T47D (cell line): ENCODE measurements at regions not wholly inside any gene's neighbourhood (a gene's known extent, or its start where the extent isn't known, plus 50 kb on each side); places are given as distances from the start of the nearest gene placed in this dataset.

Experiments used
- DNase-seq, 2 experiments: peaks; one replicate each; pipeline versions ENCODE4 v3.0.0 to v3.0.0-alpha.2; 2011 to 2012; ENCODE audit warnings: low read depth in 1 of 2, low spot score in 1 of 2
- JUND ChIP-seq: IDR thresholded peaks from 2 replicates; pipeline ENCODE4 v1.6.1; 2012; ENCODE audit warnings: low read depth
- in situ Hi-C: cut with HindIII; loops from 2 replicates; pipeline ENCODE4 v1.10.0; 2016; ENCODE audit warnings: low sequenced_read_pairs, low pct_unique_long_range_greater_than_20kb

DNA sequence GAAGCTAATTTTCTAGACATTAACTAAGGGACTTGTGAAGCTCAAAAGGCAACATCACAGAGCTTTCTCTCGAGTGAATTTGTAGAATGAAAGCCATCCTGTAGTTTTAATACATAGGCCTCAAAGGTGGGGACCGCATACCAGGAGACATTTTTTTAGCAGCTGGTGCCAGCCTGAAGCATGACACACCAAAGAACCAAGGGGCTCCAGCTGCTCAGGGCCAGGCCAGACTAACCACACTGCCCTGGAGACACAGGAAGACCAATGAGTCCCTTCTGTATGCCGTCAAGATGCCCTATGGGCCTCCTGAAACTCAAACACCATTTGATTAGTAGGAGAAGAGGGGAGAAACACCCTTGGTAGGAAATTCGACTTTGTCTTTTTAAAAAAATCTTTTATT lies 113.9 kb upstream of the CACNA1E start:
- TF ChIP-seq JUND = no peak
- no peak for DNase-seq
- in situ Hi-C loops = no loop called here

DNA sequence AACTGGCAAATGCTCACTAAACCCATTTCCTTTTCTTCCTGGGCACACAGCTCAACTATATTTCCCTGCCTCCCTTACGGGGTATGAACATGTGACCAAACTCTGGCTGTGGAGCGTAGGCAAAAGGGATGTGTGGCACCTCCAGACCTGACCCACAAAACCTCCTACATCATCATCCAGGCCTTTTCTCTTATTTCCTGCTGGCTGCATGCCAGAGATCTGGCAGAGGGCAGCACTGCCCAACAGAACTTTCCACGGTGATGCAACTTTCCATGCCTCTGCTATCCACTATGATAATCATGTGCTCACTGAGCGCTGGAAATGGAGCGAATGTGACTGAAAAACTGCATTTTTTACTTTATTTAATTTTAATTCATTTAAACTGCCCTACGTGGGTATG lies 99.6 kb upstream of the CACNA1E start:
- in situ Hi-C loops = no loop called here
- TF ChIP-seq JUND = no peak

DNA sequence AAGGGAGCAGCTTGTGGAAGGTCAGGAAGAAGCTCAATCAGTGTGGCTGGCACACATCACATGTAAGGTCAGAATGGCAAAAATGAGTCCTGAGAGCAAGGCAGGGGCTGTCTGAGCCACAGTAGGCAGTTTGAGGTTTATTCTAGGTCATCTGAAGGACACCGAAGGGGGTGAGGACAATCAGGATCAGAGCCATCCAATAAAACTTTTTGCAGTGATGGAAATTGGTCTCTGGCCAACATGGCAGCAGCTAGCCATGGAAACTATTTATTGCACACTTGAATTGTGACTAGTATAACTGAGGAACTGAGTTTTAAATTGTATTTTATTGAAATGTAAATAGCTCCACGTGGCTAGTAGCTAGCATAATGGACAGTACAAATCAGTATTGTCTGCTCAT lies 97.0 kb upstream of the CACNA1E start:
- DNase-seq = no peak
- in situ Hi-C loops = no loop called here
- no peak for TF ChIP-seq JUND

More for the DNA sequence above, 99.6 kb upstream of the CACNA1E start:
- DNase-seq = no peak

DNA sequence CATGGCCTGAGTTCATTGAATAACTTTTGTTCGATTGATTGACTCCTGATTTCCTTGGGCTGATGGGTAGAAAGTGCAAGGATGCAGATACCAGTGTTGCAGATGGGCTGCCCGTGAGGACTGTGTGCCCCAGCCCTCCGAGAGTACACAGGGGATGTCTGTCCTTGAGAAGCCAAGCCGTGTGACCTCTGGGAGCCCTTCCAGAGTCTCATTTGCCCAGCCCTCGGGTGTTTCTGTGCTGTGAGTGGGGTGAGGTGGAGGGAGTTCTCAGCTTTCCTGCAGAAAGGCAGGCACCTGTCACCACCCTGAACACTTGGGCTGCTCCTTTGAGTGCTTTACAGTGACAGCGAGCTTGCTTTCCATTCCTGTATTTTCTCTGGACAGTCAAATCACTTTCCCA lies 96.4 kb upstream of the CACNA1E start:
- no peak for DNase-seq
- no peak for TF ChIP-seq JUND
- in situ Hi-C loops = no loop called here

DNA sequence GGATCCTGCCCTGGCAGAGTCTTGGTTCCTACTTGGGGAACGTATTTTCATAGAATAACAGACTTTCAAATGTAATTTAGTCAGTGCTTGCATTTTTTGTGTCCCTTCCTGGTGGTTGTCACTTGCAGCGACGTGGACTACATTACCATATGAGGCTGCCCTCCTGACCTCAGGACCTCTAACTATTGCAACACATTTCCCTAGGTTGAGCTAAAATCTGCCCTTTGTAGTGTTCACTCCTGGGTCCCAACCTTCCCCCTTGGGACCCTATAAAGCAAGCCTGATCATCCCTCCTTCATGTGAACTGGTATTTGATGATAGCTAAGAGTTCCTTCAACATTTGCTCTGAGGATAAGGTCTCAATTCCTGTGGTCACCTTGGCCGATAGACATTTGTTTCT lies 95.6 kb upstream of the CACNA1E start:
- in situ Hi-C loops = no loop called here
- no peak for TF ChIP-seq JUND
- DNase-seq = no peak

DNA sequence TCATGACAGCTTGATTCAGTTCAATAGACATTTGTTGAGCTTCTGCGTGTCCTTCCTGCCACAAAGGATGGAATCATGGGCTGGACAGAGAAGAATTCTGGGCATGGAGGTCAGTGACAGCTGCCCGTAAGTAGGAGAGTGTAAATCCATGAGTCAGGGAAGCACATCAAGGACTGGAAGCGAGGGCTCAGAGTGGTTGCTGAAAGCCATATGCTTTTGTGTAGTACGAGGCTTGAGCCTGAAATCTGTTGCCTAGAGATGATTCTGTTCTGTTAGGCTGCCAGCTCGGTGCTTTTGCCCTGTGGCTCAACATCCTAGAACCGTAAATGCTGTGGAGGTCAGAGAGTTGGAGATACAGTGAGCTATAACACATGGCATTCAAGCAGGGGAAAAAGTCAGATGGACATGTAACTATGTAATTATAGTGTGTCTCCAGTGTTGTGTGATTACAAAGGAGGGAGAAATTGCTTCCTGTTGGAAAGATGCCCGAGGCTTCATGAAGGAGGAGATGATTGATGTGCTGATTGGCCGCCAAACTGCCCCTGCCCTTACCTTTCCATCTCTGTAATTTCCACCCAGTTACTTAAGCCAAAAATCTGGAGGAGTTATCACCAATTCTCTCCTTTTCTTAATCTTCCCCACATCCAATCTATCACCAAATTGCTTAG lies 92.8 kb upstream of the CACNA1E start:
- DNase-seq = no peak
- no peak for TF ChIP-seq JUND
- in situ Hi-C loops = no loop called here

DNA sequence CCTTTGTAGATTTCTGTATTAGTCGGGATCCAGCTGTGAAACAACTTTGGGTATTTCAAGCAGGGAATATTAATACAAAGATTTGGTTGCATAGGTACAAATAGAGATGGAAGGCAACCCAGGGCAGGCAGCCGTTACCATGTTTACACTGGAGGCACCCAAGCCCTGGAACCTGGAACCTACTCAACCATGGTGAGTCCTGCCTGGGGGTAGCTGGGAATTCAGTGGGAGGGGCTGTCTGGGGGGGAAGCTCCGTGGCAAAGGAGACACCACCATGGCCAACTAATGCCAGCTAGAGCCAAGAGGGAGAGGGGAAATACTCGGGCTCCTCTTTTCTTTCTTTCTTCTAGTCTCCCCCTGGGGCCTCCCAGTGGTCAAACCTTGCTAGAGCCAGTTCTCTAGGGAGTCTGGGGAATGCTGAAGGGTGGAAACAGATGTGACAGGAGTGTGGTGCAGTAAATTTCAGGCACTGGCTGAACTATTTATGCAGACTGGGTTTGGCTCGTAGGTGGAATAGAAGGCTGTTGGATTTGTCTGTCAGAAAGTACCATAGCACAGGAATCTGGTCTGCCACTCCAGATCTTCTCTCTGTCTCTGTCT lies 91.9 kb upstream of the CACNA1E start:
- TF ChIP-seq JUND = no peak
- DNase-seq = no peak
- in situ Hi-C loops = no loop called here

DNA sequence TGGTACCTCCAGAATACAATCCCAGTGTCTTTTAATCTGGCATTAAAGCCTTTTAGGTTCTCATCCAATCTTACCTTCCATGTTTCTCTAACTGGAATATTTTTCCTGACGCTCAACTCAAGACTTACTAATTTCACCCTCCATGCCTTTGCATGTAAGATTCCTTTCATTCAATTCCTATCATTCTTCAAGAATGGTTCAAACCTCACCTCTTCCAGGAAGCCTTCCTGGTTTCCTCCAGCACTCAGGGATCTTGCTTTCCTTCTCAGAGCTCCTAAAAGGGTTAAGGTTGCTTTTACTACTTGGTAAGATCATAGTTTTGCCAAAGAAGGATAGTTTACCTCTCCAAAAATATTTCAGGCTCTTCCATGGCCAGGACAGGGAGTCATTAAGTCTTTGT lies 91.2 kb upstream of the CACNA1E start:
- TF ChIP-seq JUND = no peak
- in situ Hi-C loops = no loop called here
- DNase-seq = no peak

DNA sequence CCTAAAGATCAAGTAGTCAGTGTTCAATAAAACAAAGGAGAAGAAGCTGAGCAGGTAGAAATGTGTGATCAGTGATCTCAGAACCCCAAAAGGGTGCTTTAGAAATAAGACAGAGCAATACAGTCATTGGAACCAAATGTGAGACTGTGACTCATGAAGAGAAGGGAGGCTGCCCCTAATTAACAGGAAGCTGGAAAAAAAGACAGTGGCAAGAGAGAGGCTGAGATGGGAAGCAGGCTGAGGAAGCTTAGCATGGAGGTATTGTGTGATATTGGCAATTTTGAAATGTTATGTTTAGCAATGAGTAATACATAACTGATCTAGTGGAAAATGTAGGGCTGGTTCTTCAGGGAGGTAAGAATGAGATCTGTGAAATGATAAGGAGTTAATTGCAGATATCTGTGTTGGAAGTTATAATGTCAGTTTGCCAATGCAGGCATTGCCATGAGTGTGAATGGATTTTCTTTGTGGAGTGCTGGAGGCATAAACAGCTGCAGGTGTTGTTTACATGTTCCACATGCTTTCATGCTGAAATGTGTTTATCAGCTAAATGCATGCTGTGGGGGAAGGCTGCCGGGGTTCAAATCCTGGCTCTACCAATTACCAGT lies 90.6 kb upstream of the CACNA1E start:
- in situ Hi-C loops = no loop called here
- no peak for DNase-seq
- no peak for TF ChIP-seq JUND

DNA sequence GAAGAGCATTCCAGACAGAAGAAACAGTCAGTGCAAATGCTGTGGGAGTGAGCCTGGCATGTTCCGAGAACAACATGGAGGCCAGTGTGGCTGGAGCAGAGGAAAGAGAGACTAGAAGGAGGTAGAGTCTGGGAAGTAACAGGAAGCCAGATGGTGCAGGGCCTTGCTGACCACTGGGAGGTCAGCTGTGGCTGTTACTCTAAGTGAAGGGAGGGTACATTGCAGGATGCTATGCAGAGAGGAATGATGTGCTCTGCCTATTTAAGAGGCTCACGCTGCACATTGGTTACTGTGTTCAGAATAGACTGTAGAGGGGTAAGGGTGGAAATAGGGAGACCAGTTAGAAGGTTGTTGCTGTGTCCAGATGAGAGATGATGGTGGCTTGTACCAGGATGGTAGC lies 88.6 kb upstream of the CACNA1E start:
- no peak for DNase-seq
- in situ Hi-C loops = no loop called here
- TF ChIP-seq JUND = no peak

DNA sequence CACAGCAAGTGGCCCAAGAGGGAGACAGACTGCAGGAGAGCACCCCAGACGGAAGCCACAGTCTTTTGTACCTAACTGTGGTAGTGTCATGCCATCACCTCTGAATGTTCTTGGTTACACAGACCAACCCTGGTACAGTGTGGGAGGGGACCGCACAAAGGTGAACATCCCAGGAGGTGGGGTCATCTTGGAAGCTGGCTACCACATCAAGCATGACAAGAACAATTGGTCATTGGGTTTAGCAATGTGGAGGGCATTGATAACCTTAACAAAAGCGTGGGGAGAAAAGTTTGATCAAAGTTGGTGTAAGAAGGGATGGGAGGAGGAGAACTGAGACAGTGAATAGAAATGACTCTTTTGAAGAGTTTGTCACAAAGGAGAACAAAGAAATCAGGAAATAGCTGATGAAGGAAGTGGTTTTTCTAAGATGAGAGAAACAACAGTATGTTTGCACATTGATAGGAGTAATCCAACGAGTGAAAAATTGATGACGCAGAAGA lies 87.1 kb upstream of the CACNA1E start:
- no peak for DNase-seq
- in situ Hi-C loops = no loop called here
- TF ChIP-seq JUND = no peak

DNA sequence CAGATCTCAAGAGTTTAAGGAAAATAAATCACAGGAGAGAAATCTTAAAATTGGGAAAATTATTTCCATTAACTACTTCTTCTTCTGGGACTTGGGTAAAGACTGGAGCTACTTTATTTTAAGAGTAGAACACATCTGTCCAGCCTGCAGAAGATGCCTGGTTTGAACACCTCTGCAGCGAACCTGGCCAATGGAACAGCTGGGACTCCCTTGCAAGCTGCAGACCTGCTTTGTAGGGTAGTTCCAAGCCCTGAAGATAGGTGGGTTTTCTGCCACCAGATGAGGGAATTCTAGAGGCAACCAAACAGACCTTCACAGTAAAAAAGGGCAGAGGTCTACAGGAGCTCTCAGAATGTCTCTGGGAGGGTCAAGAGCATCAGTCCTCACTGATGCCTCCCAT lies 86.5 kb upstream of the CACNA1E start:
- in situ Hi-C loops = no loop called here
- no peak for TF ChIP-seq JUND

DNA sequence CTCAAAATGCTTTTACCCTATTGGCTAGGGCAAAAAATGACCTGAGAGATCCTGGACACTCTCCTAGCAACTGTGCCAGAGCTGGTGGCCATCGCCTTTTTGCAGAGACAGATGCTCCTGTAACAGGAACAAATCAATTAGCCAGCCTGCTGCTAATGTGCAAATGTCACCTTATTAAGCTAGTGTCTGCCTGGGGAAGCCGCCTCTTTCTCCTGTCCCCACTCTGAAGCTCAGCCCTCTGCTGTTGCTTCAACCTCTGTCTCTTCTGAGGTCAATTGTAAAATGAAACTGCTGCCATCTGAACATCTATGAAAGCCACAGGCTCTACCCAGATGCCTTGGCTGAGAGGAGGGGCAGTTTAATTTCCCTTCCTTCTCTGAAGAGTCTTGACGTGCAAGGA lies 85.5 kb upstream of the CACNA1E start:
- no peak for DNase-seq
- TF ChIP-seq JUND = no peak
- in situ Hi-C loops = no loop called here

More for the DNA sequence above, 86.5 kb upstream of the CACNA1E start:
- no peak for DNase-seq
